Stomach (tissue), 4 donors: ENCODE measurements at regions not wholly inside any gene's neighbourhood (a gene's known extent, or its start where the extent isn't known, plus 50 kb on each side); places are given as distances from the start of the nearest gene placed in this dataset.

Experiments
- CTCF ChIP-seq, 7 experiments: fragments of 450-650 bp in 4 of 7; fragments of 200-600 bp in 3 of 7; sonication (generic) in 3 of 7; IDR thresholded peaks; one replicate each; pipeline ENCODE4 v1.5.1; 2016 to 2019; ENCODE audit warnings: antibody characterized with exemption in 7 of 7, control low read depth in 2 of 7, mild to moderate bottlenecking in 1 of 7
- EP300 ChIP-seq: sonication (generic); formaldehyde crosslinking; IDR thresholded peaks from one replicate; pipeline ENCODE4 v1.6.1; 2017; ENCODE audit warnings: antibody characterized with exemption
- POLR2A ChIP-seq, 4 donors: fragments of 450-650 bp; IDR thresholded peaks; one replicate each; pipeline ENCODE4 v1.6.1; 2016; ENCODE audit warnings: antibody characterized with exemption in 4 of 4, control low read depth in 2 of 4, mild to moderate bottlenecking in 1 of 4, moderate library complexity in 1 of 4

- no peak for TF ChIP-seq EP300
- no peak for TF ChIP-seq CTCF (IDR thresholded peaks at IDR 0.05)
- TF ChIP-seq POLR2A (IDR thresholded peaks at IDR 0.05) = no peak
Observed at GRCh38 chr2:59711121-59711520, 842.3 kb downstream of the BCL11A start.
